Endothelial cell (in vitro differentiated cells): ENCODE measurements at regions not wholly inside any gene's neighbourhood (a gene's known extent, or its start where the extent isn't known, plus 50 kb on each side); places are given as distances from the start of the nearest gene placed in this dataset.

Experiments used
- DNase-seq: peaks from one replicate; pipeline ENCODE4 v3.0.0; 2021; ENCODE audit warnings: low spot score
- H3K27ac Mint-ChIP-seq: one replicate; pipeline ENCODE4 v1.8.0; 2021; ENCODE audit warnings: mixed read lengths, inconsistent platforms; ENCODE audit not compliant: unreplicated experiment
- H3K27me3 Mint-ChIP-seq: one replicate; pipeline ENCODE4 v1.8.0; 2021; ENCODE audit warnings: mild to moderate bottlenecking, moderate library complexity, mixed read lengths, inconsistent platforms; ENCODE audit not compliant: unreplicated experiment
- H3K36me3 Mint-ChIP-seq: one replicate; pipeline ENCODE4 v1.8.0; 2021; ENCODE audit warnings: mild to moderate bottlenecking, low read depth, mixed read lengths, inconsistent platforms; ENCODE audit not compliant: unreplicated experiment
- H3K4me1 Mint-ChIP-seq: one replicate; pipeline ENCODE4 v1.8.0; 2021; ENCODE audit warnings: mild to moderate bottlenecking, mixed read lengths, inconsistent platforms; ENCODE audit not compliant: unreplicated experiment
- H3K4me3 Mint-ChIP-seq: one replicate; pipeline ENCODE4 v1.8.0; 2021; ENCODE audit warnings: mild to moderate bottlenecking, mixed read lengths, inconsistent platforms; ENCODE audit not compliant: unreplicated experiment
- H3K9me3 Mint-ChIP-seq: one replicate; pipeline ENCODE4 v1.8.0; 2021; ENCODE audit warnings: mixed read lengths, inconsistent platforms; ENCODE audit not compliant: unreplicated experiment
- CTCF ChIP-seq: fragments of 200-600 bp; sonication (generic); IDR thresholded peaks from one replicate; pipeline ENCODE4 v1.5.0; 2021; ENCODE audit warnings: antibody characterized with exemption; ENCODE audit not compliant: unreplicated experiment

- DNase-seq, result no peak
- Mint-ChIP-seq H3K27ac (no peak overlapping the region), H3K36me3 (no peaks in the 10 kb centered on the region), H3K27me3 (no peaks in the 10 kb centered on the region), H3K9me3 (no peaks in the 10 kb centered on the region), H3K4me3 (no peak overlapping the region), H3K4me1 (no peaks in the 10 kb centered on the region)
- no peak for TF ChIP-seq CTCF
These were observed 55.5 kb upstream of the SYPL1 start for GRCh38 chr7:106167439-106168136.

GRCh38 chr7:106166651-106167342, 54.7 kb upstream of the SYPL1 start:
- TF ChIP-seq CTCF, result peak; percentile 94
- no peaks in the 10 kb centered on the region for H3K36me3 Mint-ChIP-seq
- H3K4me1 Mint-ChIP-seq, result no peaks in the 10 kb centered on the region
- no peak overlapping the region for H3K4me3 Mint-ChIP-seq
- no peaks in the 10 kb centered on the region for H3K9me3 Mint-ChIP-seq
- peak; percentile 62 for DNase-seq
- H3K27me3 Mint-ChIP-seq, result no peaks in the 10 kb centered on the region
- no peak overlapping the region for H3K27ac Mint-ChIP-seq

- Mint-ChIP-seq H3K4me3 (no peak overlapping the region), H3K27me3 (no peaks in the 10 kb centered on the region), H3K36me3 (no peaks in the 10 kb centered on the region), H3K27ac (no peak overlapping the region), H3K9me3 (no peaks in the 10 kb centered on the region), H3K4me1 (no peaks in the 10 kb centered on the region)
- no peak for TF ChIP-seq CTCF
- DNase-seq, result no peak
These were observed 53.2 kb upstream of the SYPL1 start for GRCh38 chr7:106165337-106165736.

- no peaks in the 10 kb centered on the region for H3K9me3 Mint-ChIP-seq
- no peak overlapping the region for H3K4me3 Mint-ChIP-seq
- H3K36me3 Mint-ChIP-seq, result no peaks in the 10 kb centered on the region
- H3K27ac Mint-ChIP-seq, result no peak overlapping the region
- H3K27me3 Mint-ChIP-seq, result no peaks in the 10 kb centered on the region
- DNase-seq, result no peak
- no peak for TF ChIP-seq CTCF
- H3K4me1 Mint-ChIP-seq, result no peaks in the 10 kb centered on the region
These were observed 51.1 kb upstream of the SYPL1 start for GRCh38 chr7:106163257-106163656.
